SK-N-SH (cell line): ENCODE measurements at regions not wholly inside any gene's neighbourhood (a gene's known extent, or its start where the extent isn't known, plus 50 kb on each side); places are given as distances from the start of the nearest gene placed in this dataset.

Experiments
- CTCF ChIA-PET: fragments of 300-600, 350-600 bp; formaldehyde crosslinking; extraction: SDS; loops from one replicate; lab custom pipeline; 2021; lab: Yijun Ruan, JAX
- POLR2A ChIA-PET: fragments of 350-600 bp; sonication (Branson Sonifier 250); formaldehyde crosslinking; extraction: SDS; loops from one replicate; lab custom pipeline; 2020; ENCODE audit warnings: antibody characterized with exemption, inconsistent platforms; lab: Yijun Ruan, JAX
- DNase-seq: peaks from one replicate; pipeline ENCODE4 v3.0.0; 2012
- H2AFZ ChIP-seq: fragments of 200-600 bp; sonication (generic); 2 replicates; pipeline ENCODE4 v1.8.1; 2016; ENCODE audit warnings: antibody characterized with exemption, mild to moderate bottlenecking, low read depth
- H3F3A ChIP-seq: fragments of 200-600 bp; sonication (generic); replicated peaks from 2 replicates; pipeline ENCODE3; 2016; ENCODE audit warnings: antibody characterized with exemption, mild to moderate bottlenecking; ENCODE audit not compliant: insufficient read depth
- H3K27ac ChIP-seq, 2 experiments: fragments of 200-500 bp in 1 of 2; fragments of 200-600 bp in 1 of 2; sonication (Bioruptor generic) in 1 of 2; sonication (generic), shearing (Covaris generic) in 1 of 2; 2 replicates each; pipeline versions ENCODE4 v1.5.1 to v1.6.1; 2014 to 2016; ENCODE audit warnings: low read depth in 2 of 2, inconsistent platforms in 1 of 2, low read length in 1 of 2, mild to moderate bottlenecking in 1 of 2, mixed read lengths in 1 of 2
- H3K27me3 ChIP-seq: fragments of 200-600 bp; sonication (generic), shearing (Covaris generic); 2 replicates; pipeline ENCODE4 v1.6.1; 2016; ENCODE audit warnings: mixed run types; ENCODE audit not compliant: insufficient read depth
- H3K36me3 ChIP-seq, 2 experiments: fragments of 200-500 bp in 1 of 2; fragments of 200-600 bp in 1 of 2; sonication (Bioruptor generic) in 1 of 2; sonication (generic) in 1 of 2; replicated peaks in 1 of 2; 2 replicates each; pipeline versions ENCODE3 to v1.5.1; 2014 to 2016; ENCODE audit warnings: low read length in 1 of 2, mild to moderate bottlenecking in 1 of 2; ENCODE audit not compliant: insufficient read depth in 2 of 2, control insufficient read depth in 1 of 2
- H3K4me1 ChIP-seq, 2 experiments: fragments of 200-500 bp in 1 of 2; fragments of 200-600 bp in 1 of 2; sonication (Bioruptor generic) in 1 of 2; sonication (generic), shearing (Covaris generic) in 1 of 2; 2 replicates each; pipeline versions ENCODE4 v1.5.1 to v1.6.1; 2014 to 2016; ENCODE audit warnings: low read depth in 1 of 2, low read length in 1 of 2, mixed run types in 1 of 2; ENCODE audit not compliant: insufficient read depth in 2 of 2, control insufficient read depth in 1 of 2
- H3K4me2 ChIP-seq: fragments of 200-600 bp; sonication (generic), shearing (Covaris generic); 2 replicates; pipeline ENCODE4 v1.6.1; 2017; ENCODE audit warnings: mixed run types
- H3K4me3 ChIP-seq, 2 experiments: fragments of 200-500 bp in 1 of 2; fragments of 200-600 bp in 1 of 2; sonication (Bioruptor generic) in 1 of 2; sonication (generic), shearing (Covaris generic) in 1 of 2; 2 replicates each; pipeline versions ENCODE4 v1.5.1 to v1.8.1; 2014 to 2016; ENCODE audit warnings: low read depth in 2 of 2, inconsistent platforms in 1 of 2, low read length in 1 of 2, mild to moderate bottlenecking in 1 of 2, mixed read lengths in 1 of 2, moderate library complexity in 1 of 2
- H3K79me2 ChIP-seq: fragments of 200-600 bp; sonication (generic); 2 replicates; pipeline ENCODE4 v1.8.1; 2017; ENCODE audit warnings: mild to moderate bottlenecking; ENCODE audit not compliant: insufficient read depth
- H3K9ac ChIP-seq: fragments of 200-600 bp; sonication (generic); 2 replicates; pipeline ENCODE4 v1.6.1; 2017; ENCODE audit warnings: mixed run types
- H3K9me2 ChIP-seq: fragments of 200-600 bp; sonication (generic); 2 replicates; pipeline ENCODE4 v1.6.1; 2017; ENCODE audit warnings: mixed run types
- H3K9me3 ChIP-seq: fragments of 200-600 bp; sonication (generic); 2 replicates; pipeline ENCODE4 v1.6.1; 2017; ENCODE audit warnings: mixed run types, mild to moderate bottlenecking, moderate library complexity
- H4K20me1 ChIP-seq: fragments of 200-600 bp; sonication (generic); 2 replicates; pipeline ENCODE4 v1.6.1; 2017; ENCODE audit warnings: mild to moderate bottlenecking, mixed run types; ENCODE audit not compliant: insufficient read depth
- CHD2 ChIP-seq: fragments of 150-350 bp; IDR thresholded peaks from 2 replicates; pipeline ENCODE4 v1.6.1; 2018; ENCODE audit warnings: low read length; ENCODE audit not compliant: partially characterized antibody
- EP300 ChIP-seq, 2 experiments: IDR thresholded peaks; 2 replicates each; pipeline versions ENCODE4 v1.4.0 to v1.6.1; 2012; ENCODE audit warnings: borderline replicate concordance in 1 of 2, low read depth in 1 of 2, low read length in 1 of 2
- EZH2phosphoT487 ChIP-seq: fragments of 200-600 bp; sonication (generic); IDR thresholded peaks from 2 replicates; pipeline ENCODE4 v1.6.1; 2017; ENCODE audit warnings: low read depth, mixed run types, mild to moderate bottlenecking, antibody characterized with exemption, moderate library complexity, borderline replicate concordance
- FOSL2 ChIP-seq: IDR thresholded peaks from 2 replicates; pipeline ENCODE4 v1.4.0; 2012; ENCODE audit warnings: low read depth, mild to moderate bottlenecking, moderate library complexity, borderline replicate concordance
- FOXJ3 ChIP-seq: sonication (generic); formaldehyde crosslinking; IDR thresholded peaks from 2 replicates; pipeline ENCODE4 v1.5.1; 2020; ENCODE audit warnings: mild to moderate bottlenecking, missing genetic modification reagents
- FOXM1 ChIP-seq: IDR thresholded peaks from 2 replicates; pipeline ENCODE4 v1.4.0; 2012; ENCODE audit warnings: low read depth, mild to moderate bottlenecking
- GABPA ChIP-seq: IDR thresholded peaks from 2 replicates; pipeline ENCODE4 v1.4.0; 2012; ENCODE audit warnings: low read depth, mild to moderate bottlenecking
- GATA2 ChIP-seq: sonication (generic); formaldehyde crosslinking; IDR thresholded peaks from 2 replicates; pipeline ENCODE4 v1.5.0; 2020; ENCODE audit warnings: mild to moderate bottlenecking, missing genetic modification reagents
- JUND ChIP-seq: IDR thresholded peaks from 2 replicates; pipeline ENCODE4 v1.4.0; 2012
- MAX ChIP-seq: IDR thresholded peaks from 2 replicates; pipeline ENCODE4 v1.4.0; 2012; ENCODE audit warnings: low read depth
- MXI1 ChIP-seq: IDR thresholded peaks from 2 replicates; pipeline ENCODE4 v1.6.1; 2012; ENCODE audit warnings: mild to moderate bottlenecking, low read depth, low read length, improper control_type of control experiment
- NFIC ChIP-seq: IDR thresholded peaks from 2 replicates; pipeline ENCODE4 v1.4.0; 2012; ENCODE audit warnings: borderline replicate concordance
- PBX3 ChIP-seq: IDR thresholded peaks from 2 replicates; pipeline ENCODE4; 2012
- RAD21 ChIP-seq: IDR thresholded peaks from 2 replicates; pipeline ENCODE4 v1.6.1; 2012; ENCODE audit warnings: mild to moderate bottlenecking, low read length
- RCOR1 ChIP-seq: fragments of 150-350 bp; IDR thresholded peaks from 2 replicates; pipeline ENCODE4 v1.6.1; 2017; ENCODE audit warnings: antibody characterized with exemption, low read length
- SIN3A ChIP-seq: IDR thresholded peaks from 2 replicates; pipeline ENCODE4 v1.6.1; 2012; ENCODE audit warnings: low read depth, mild to moderate bottlenecking, low read length, moderate library complexity, borderline replicate concordance
- TCF12 ChIP-seq: IDR thresholded peaks from 2 replicates; pipeline ENCODE4 v1.4.0; 2012
- TEAD4 ChIP-seq: IDR thresholded peaks from 2 replicates; pipeline ENCODE4 v1.4.0; 2012; ENCODE audit warnings: mild to moderate bottlenecking, borderline replicate concordance; ENCODE audit not compliant: insufficient read depth
- USF1 ChIP-seq: IDR thresholded peaks from 2 replicates; pipeline ENCODE4 v1.4.0; 2012; ENCODE audit warnings: low read depth, borderline replicate concordance
- YY1 ChIP-seq: IDR thresholded peaks from 2 replicates; pipeline ENCODE4 v1.4.0; 2012; ENCODE audit warnings: low read depth, mild to moderate bottlenecking
- WGBS: methylation state at CpG from one replicate; pipeline ENCODE4 v1.1.6; 2017; ENCODE audit warnings: low lambda C conversion rate; 5-methylcytosine and 5-hydroxymethylcytosine counted together

- Histone ChIP-seq H3K9ac (no peak overlapping the region), H3K4me1 (peaks cover 0 to 2% of the 10 kb centered on the region in 2 experiments; a peak in 1 of 4 replicates), H3K9me3 (no peaks in the 10 kb centered on the region; the same call in 1 of the 2 replicates), H3K4me3 (no peak overlapping the region), H3K4me2 (no peak overlapping the region), H3K9me2 (no peaks in the 10 kb centered on the region; the same call in 1 of the 2 replicates), H3F3A (no peaks in the 10 kb centered on the region), H3K27me3 (no peaks in the 10 kb centered on the region), H3K36me3 (no peaks in the 10 kb centered on the region), H3K27ac (peak overlapping the region in 1 of 2 experiments; percentile 65; a peak in 1 of 4 replicates), H4K20me1 (no peaks in the 10 kb centered on the region), H2AFZ (no peak overlapping the region), H3K79me2 (no peaks in the 10 kb centered on the region)
- DNase-seq: no peak
- ChIA-PET CTCF (interaction anchor here (0.6 kb wide), 1 partner anchor 32 kb away, joined by 3 read pairs; no protein-coding TSS in a partner anchor), POLR2A (no interaction called here)
- TF ChIP-seq EP300 (IDR thresholded peaks at IDR 0.05; ENCODE audit: borderline replicate concordance in 1 of 2, low read depth in 1 of 2, low read length in 1 of 2): peak in 1 of 2 experiments; percentile 29; a peak in 1 of 4 replicates
- no peak for TF ChIP-seq SIN3A
- TF ChIP-seq TEAD4: no peak
- no peak for TF ChIP-seq GABPA
- no peak for TF ChIP-seq EZH2phosphoT487
- no peak for TF ChIP-seq FOXJ3 (CRISPR knock-in tag)
- TF ChIP-seq MAX: no peak
- no peak for TF ChIP-seq MXI1
- peak; percentile 38; the same call in 1 of the 2 replicates for TF ChIP-seq GATA2 (CRISPR knock-in tag)
Measured at GRCh38 chr13:62838929-62839328, 1423.3 kb upstream of the PCDH20 start.

GRCh38 chr13:62837895-62838294, 1422.2 kb upstream of the PCDH20 start:
- Histone ChIP-seq H3F3A (no peaks in the 10 kb centered on the region), H3K27me3 (no peaks in the 10 kb centered on the region), H3K9ac (no peak overlapping the region), H3K36me3 (no peaks in the 10 kb centered on the region), H3K79me2 (no peaks in the 10 kb centered on the region), H3K27ac (no peak overlapping the region), H3K4me1 (peaks cover 0 to 2% of the 10 kb centered on the region in 2 experiments; a peak in 1 of 4 replicates), H3K9me2 (no peaks in the 10 kb centered on the region; the same call in 1 of the 2 replicates), H3K4me2 (no peak overlapping the region), H2AFZ (peak overlapping the region; percentile 17), H4K20me1 (no peaks in the 10 kb centered on the region), H3K9me3 (no peaks in the 10 kb centered on the region; the same call in 1 of the 2 replicates), H3K4me3 (no peak overlapping the region)
- POLR2A ChIA-PET: no interaction called here
- TF ChIP-seq YY1: no peak
- TF ChIP-seq USF1: no peak
- no peak for TF ChIP-seq NFIC
- TF ChIP-seq TEAD4: no peak
- no peak for TF ChIP-seq FOSL2
- no peak for TF ChIP-seq TCF12
- no peak for TF ChIP-seq RCOR1
- TF ChIP-seq MAX: no peak
- TF ChIP-seq GABPA: no peak
- no peak for TF ChIP-seq PBX3
- no peak for TF ChIP-seq CHD2
- TF ChIP-seq FOXJ3 (CRISPR knock-in tag): no peak
- no peak for TF ChIP-seq FOXM1
- no peak for TF ChIP-seq RAD21
- TF ChIP-seq JUND: no peak
- TF ChIP-seq EZH2phosphoT487: no peak
- CTCF ChIA-PET: interaction anchor here (0.6 kb wide), 1 partner anchor 38 kb away, joined by 3 read pairs; no protein-coding TSS in a partner anchor
- no peak for DNase-seq
- WGBS: 70% methylated on average over 2 of the region's 2 CpGs
